ENCODE measurements at regions not wholly inside any gene's neighbourhood (a gene's known extent, or its start where the extent isn't known, plus 50 kb on each side); places are given as distances from the start of the nearest gene placed in this dataset.
A peak's percentile ranks its signal among the peaks of the same experiment; 100 is the strongest.

- peaks cover 0 to 4% (median under 1%) of the 10 kb centered on the region in 4 donors for H3K4me1 Mint-ChIP-seq
- Histone ChIP-seq H3K4me1 (ENCODE audit: control insufficient read depth, insufficient read depth, low read length, poor library complexity, severe bottlenecking) (no peaks in the 10 kb centered on the region), H3K27me3 (ENCODE audit: control insufficient read depth, insufficient read depth, low read length) (no peaks in the 10 kb centered on the region), H3K4me3 (ENCODE audit: low read depth, low read length) (no peak overlapping the region), H3K9me3 (ENCODE audit: control insufficient read depth in 2 of 2, low read length in 2 of 2) (no peaks in the 10 kb centered on the region), H3K27ac (ENCODE audit: insufficient read depth, low read length, poor library complexity, severe bottlenecking) (no peak overlapping the region), H3K36me3 (ENCODE audit: control insufficient read depth, insufficient read depth, low read length) (no peaks in the 10 kb centered on the region)
- no peak for DNase-seq
- no peaks in the 10 kb centered on the region for H3K27me3 Mint-ChIP-seq
- H3K9me3 Mint-ChIP-seq = peaks cover 0 to 8% (median 1%) of the 10 kb centered on the region in 7 donors
- no peak for ATAC-seq (ENCODE audit: low read depth in 2 of 2)
- peaks cover 4% of the 10 kb centered on the region for H3K36me3 Mint-ChIP-seq
- H3K4me3 Mint-ChIP-seq = no peak overlapping the region
- H3K27ac Mint-ChIP-seq = no peak overlapping the region
Observed at GRCh38 chr2:214674278-214674677, 135.2 kb downstream of the BARD1 start.

- no peaks in the 10 kb centered on the region for H3K36me3 ChIP-seq (ENCODE audit: control insufficient read depth, insufficient read depth, low read length)
- no peaks in the 10 kb centered on the region for H3K27me3 Mint-ChIP-seq
- peak overlapping the region in 1 of 4 donors; percentile 64 for H3K4me3 Mint-ChIP-seq
- H3K27ac ChIP-seq (ENCODE audit: insufficient read depth, low read length, poor library complexity, severe bottlenecking) = no peak overlapping the region
- ATAC-seq (ENCODE audit: low read depth in 2 of 2) (no peak), DNase-seq (no peak)
- peaks cover 4% of the 10 kb centered on the region for H3K36me3 Mint-ChIP-seq
- H3K4me3 ChIP-seq (ENCODE audit: low read depth, low read length) = no peak overlapping the region
- H3K27ac Mint-ChIP-seq = no peak overlapping the region
- peaks cover 1 to 8% (median 5%) of the 10 kb centered on the region in 7 donors for H3K9me3 Mint-ChIP-seq
- no peaks in the 10 kb centered on the region for H3K4me1 ChIP-seq (ENCODE audit: control insufficient read depth, insufficient read depth, low read length, poor library complexity, severe bottlenecking)
- H3K9me3 ChIP-seq (ENCODE audit: control insufficient read depth in 2 of 2, low read length in 2 of 2) = no peaks in the 10 kb centered on the region
- no peaks in the 10 kb centered on the region for H3K27me3 ChIP-seq (ENCODE audit: control insufficient read depth, insufficient read depth, low read length)
- H3K4me1 Mint-ChIP-seq = peaks cover 0 to 4% (median 0%) of the 10 kb centered on the region in 4 donors
Observed at GRCh38 chr2:214671319-214671885, 138.1 kb downstream of the BARD1 start.

- ATAC-seq (ENCODE audit: low read depth in 2 of 2) = no peak
- H3K36me3 Mint-ChIP-seq = no peaks in the 10 kb centered on the region
- no peak overlapping the region for H3K4me3 ChIP-seq (ENCODE audit: low read depth, low read length)
Observed at GRCh38 chr2:214652473-214652872, 157.0 kb downstream of the BARD1 start.

GRCh38 chr2:214651451-214651850 lies 158.0 kb downstream of the BARD1 start:
- DNase-seq (no peak), ATAC-seq (ENCODE audit: low read depth in 2 of 2) (no peak)
- H3K4me1 Mint-ChIP-seq = no peaks in the 10 kb centered on the region
- no peaks in the 10 kb centered on the region for H3K36me3 Mint-ChIP-seq
- H3K4me3 ChIP-seq (ENCODE audit: low read depth, low read length) = no peak overlapping the region
- no peak overlapping the region for H3K4me3 Mint-ChIP-seq
- no peaks in the 10 kb centered on the region for H3K27me3 Mint-ChIP-seq
- no peak overlapping the region for H3K27ac ChIP-seq (ENCODE audit: insufficient read depth, low read length, poor library complexity, severe bottlenecking)
- H3K27ac Mint-ChIP-seq = no peak overlapping the region
- peaks cover 0 to under 1% of the 10 kb centered on the region in 2 experiments for H3K9me3 ChIP-seq (ENCODE audit: control insufficient read depth in 2 of 2, low read length in 2 of 2)
- H3K36me3 ChIP-seq (ENCODE audit: control insufficient read depth, insufficient read depth, low read length) = no peaks in the 10 kb centered on the region
- peaks cover 2% of the 10 kb centered on the region for H3K27me3 ChIP-seq (ENCODE audit: control insufficient read depth, insufficient read depth, low read length)
- H3K9me3 Mint-ChIP-seq = peaks cover 0 to 7% (median 3%) of the 10 kb centered on the region in 7 donors
- H3K4me1 ChIP-seq (ENCODE audit: control insufficient read depth, insufficient read depth, low read length, poor library complexity, severe bottlenecking) = no peaks in the 10 kb centered on the region

More at GRCh38 chr2:214652473-214652872, 157.0 kb downstream of the BARD1 start:
- Mint-ChIP-seq H3K27me3 (no peaks in the 10 kb centered on the region), H3K27ac (no peak overlapping the region), H3K9me3 (peaks cover 0 to 14% (median 5%) of the 10 kb centered on the region in 7 donors), H3K4me3 (no peak overlapping the region), H3K4me1 (no peaks in the 10 kb centered on the region)
- peaks cover 3% of the 10 kb centered on the region for H3K27me3 ChIP-seq (ENCODE audit: control insufficient read depth, insufficient read depth, low read length)
- H3K27ac ChIP-seq (ENCODE audit: insufficient read depth, low read length, poor library complexity, severe bottlenecking) = no peak overlapping the region
- H3K36me3 ChIP-seq (ENCODE audit: control insufficient read depth, insufficient read depth, low read length) = no peaks in the 10 kb centered on the region
- H3K9me3 ChIP-seq (ENCODE audit: control insufficient read depth in 2 of 2, low read length in 2 of 2) = peaks cover 0 to 6% of the 10 kb centered on the region in 2 experiments
- H3K4me1 ChIP-seq (ENCODE audit: control insufficient read depth, insufficient read depth, low read length, poor library complexity, severe bottlenecking) = no peaks in the 10 kb centered on the region
- no peak for DNase-seq

GRCh38 chr2:214649440-214650205 lies 159.9 kb downstream of the BARD1 start:
- peaks cover 2% of the 10 kb centered on the region for H3K27me3 ChIP-seq (ENCODE audit: control insufficient read depth, insufficient read depth, low read length)
- no peak for DNase-seq
- no peak for ATAC-seq (ENCODE audit: low read depth in 2 of 2)
- Mint-ChIP-seq H3K4me1 (no peaks in the 10 kb centered on the region), H3K4me3 (no peak overlapping the region), H3K9me3 (peaks cover 0 to 5% (median 0%) of the 10 kb centered on the region in 7 donors), H3K27ac (no peak overlapping the region), H3K36me3 (no peaks in the 10 kb centered on the region), H3K27me3 (no peaks in the 10 kb centered on the region)
- H3K4me3 ChIP-seq (ENCODE audit: low read depth, low read length) = no peak overlapping the region
- no peak overlapping the region for H3K27ac ChIP-seq (ENCODE audit: insufficient read depth, low read length, poor library complexity, severe bottlenecking)
- no peaks in the 10 kb centered on the region for H3K4me1 ChIP-seq (ENCODE audit: control insufficient read depth, insufficient read depth, low read length, poor library complexity, severe bottlenecking)
- no peaks in the 10 kb centered on the region for H3K36me3 ChIP-seq (ENCODE audit: control insufficient read depth, insufficient read depth, low read length)
- no peaks in the 10 kb centered on the region for H3K9me3 ChIP-seq (ENCODE audit: control insufficient read depth in 2 of 2, low read length in 2 of 2)

- Mint-ChIP-seq H3K36me3 (no peaks in the 10 kb centered on the region), H3K4me1 (no peaks in the 10 kb centered on the region), H3K4me3 (no peak overlapping the region), H3K27ac (no peak overlapping the region), H3K9me3 (peaks cover 0 to 5% (median 0%) of the 10 kb centered on the region in 7 donors), H3K27me3 (no peaks in the 10 kb centered on the region)
- Histone ChIP-seq H3K36me3 (ENCODE audit: control insufficient read depth, insufficient read depth, low read length) (no peaks in the 10 kb centered on the region), H3K27me3 (ENCODE audit: control insufficient read depth, insufficient read depth, low read length) (peaks cover 2% of the 10 kb centered on the region), H3K27ac (ENCODE audit: insufficient read depth, low read length, poor library complexity, severe bottlenecking) (no peak overlapping the region), H3K4me3 (ENCODE audit: low read depth, low read length) (no peak overlapping the region), H3K4me1 (ENCODE audit: control insufficient read depth, insufficient read depth, low read length, poor library complexity, severe bottlenecking) (no peaks in the 10 kb centered on the region), H3K9me3 (ENCODE audit: control insufficient read depth in 2 of 2, low read length in 2 of 2) (no peaks in the 10 kb centered on the region)
- ATAC-seq (ENCODE audit: low read depth in 2 of 2) (no peak), DNase-seq (no peak)
Observed at GRCh38 chr2:214648520-214648919, 161.0 kb downstream of the BARD1 start.

GRCh38 chr2:214631406-214631805 lies 178.1 kb downstream of the BARD1 start:
- H3K4me1 ChIP-seq (ENCODE audit: control insufficient read depth, insufficient read depth, low read length, poor library complexity, severe bottlenecking) = no peaks in the 10 kb centered on the region
- no peaks in the 10 kb centered on the region for H3K36me3 Mint-ChIP-seq
- H3K27me3 Mint-ChIP-seq = peaks cover 12% of the 10 kb centered on the region
- no peaks in the 10 kb centered on the region for H3K36me3 ChIP-seq (ENCODE audit: control insufficient read depth, insufficient read depth, low read length)
- H3K4me3 ChIP-seq (ENCODE audit: low read depth, low read length) = no peak overlapping the region
- no peaks in the 10 kb centered on the region for H3K9me3 ChIP-seq (ENCODE audit: control insufficient read depth in 2 of 2, low read length in 2 of 2)
- ATAC-seq (ENCODE audit: low read depth in 2 of 2) (no peak), DNase-seq (no peak)
- no peaks in the 10 kb centered on the region for H3K4me1 Mint-ChIP-seq
- H3K4me3 Mint-ChIP-seq = no peak overlapping the region
- H3K27ac Mint-ChIP-seq = no peak overlapping the region
- H3K27ac ChIP-seq (ENCODE audit: insufficient read depth, low read length, poor library complexity, severe bottlenecking) = no peak overlapping the region
- H3K27me3 ChIP-seq (ENCODE audit: control insufficient read depth, insufficient read depth, low read length) = no peaks in the 10 kb centered on the region
- peaks cover 0 to 6% (median 1%) of the 10 kb centered on the region in 7 donors for H3K9me3 Mint-ChIP-seq

Measured in CD4-positive, CD25-positive, alpha-beta regulatory T cell (primary cell).